Neural progenitor cell (in vitro differentiated cells): ENCODE measurements at regions not wholly inside any gene's neighbourhood (a gene's known extent, or its start where the extent isn't known, plus 50 kb on each side); places are given as distances from the start of the nearest gene placed in this dataset.
A peak's percentile ranks its signal among the peaks of the same experiment; 100 is the strongest.

Experiments used
- DNase-seq: peaks from one replicate; pipeline ENCODE4 v3.0.0-alpha.2; 2016; ENCODE audit warnings: low spot score
- H2AFZ ChIP-seq: fragments of 200-600 bp; sonication (generic); replicated peaks from 2 replicates; pipeline ENCODE4 v1.6.1; 2016; ENCODE audit warnings: antibody characterized with exemption
- H3F3A ChIP-seq: fragments of 200-600 bp; sonication (generic); 2 replicates; pipeline ENCODE4 v1.6.1; 2016; ENCODE audit warnings: antibody characterized with exemption, low read depth
- H3K27ac ChIP-seq: fragments of 200-600 bp; sonication (generic); 2 replicates; pipeline ENCODE4 v1.5.1; 2016; ENCODE audit warnings: mild to moderate bottlenecking
- H3K27me3 ChIP-seq: fragments of 200-600 bp; sonication (generic); 2 replicates; pipeline ENCODE4 v1.6.1; 2016; ENCODE audit warnings: mild to moderate bottlenecking, moderate library complexity
- H3K36me3 ChIP-seq: fragments of 200-600 bp; sonication (generic); 2 replicates; pipeline ENCODE4 v1.5.1; 2016
- H3K4me1 ChIP-seq: fragments of 200-600 bp; sonication (generic); 2 replicates; pipeline ENCODE4 v1.6.1; 2016; ENCODE audit warnings: mixed run types
- H3K4me2 ChIP-seq: fragments of 200-600 bp; sonication (generic); 2 replicates; pipeline ENCODE4 v1.6.1; 2016
- H3K4me3 ChIP-seq: fragments of 200-600 bp; sonication (generic); 2 replicates; pipeline ENCODE4 v1.5.1; 2016
- H3K79me2 ChIP-seq: fragments of 200-600 bp; sonication (generic); 2 replicates; pipeline ENCODE4 v1.6.1; 2016; ENCODE audit warnings: low read depth
- H3K9ac ChIP-seq: fragments of 200-600 bp; sonication (generic); 2 replicates; pipeline ENCODE4 v1.6.1; 2016
- H3K9me3 ChIP-seq: fragments of 200-600 bp; sonication (generic); 2 replicates; pipeline ENCODE4 v1.5.1; 2016; ENCODE audit warnings: low read depth
- H4K20me1 ChIP-seq: fragments of 200-600 bp; sonication (generic); 2 replicates; pipeline ENCODE4 v1.6.1; 2016; ENCODE audit warnings: low read depth
- H3K27ac Mint-ChIP-seq: 3 replicates; pipeline ENCODE4 v1.8.0; 2021; ENCODE audit warnings: mixed read lengths
- H3K27me3 Mint-ChIP-seq: 2 replicates; pipeline ENCODE4 v1.8.0; 2022; ENCODE audit warnings: low read depth, mild to moderate bottlenecking, inconsistent platforms, moderate library complexity, mixed read lengths; ENCODE audit not compliant: insufficient read depth
- H3K36me3 Mint-ChIP-seq: 3 replicates; pipeline ENCODE4 v1.8.0; 2021; ENCODE audit warnings: mixed read lengths
- H3K4me1 Mint-ChIP-seq: 3 replicates; pipeline ENCODE4 v1.8.0; 2021; ENCODE audit warnings: mixed read lengths
- H3K4me3 Mint-ChIP-seq: 3 replicates; pipeline ENCODE4 v1.8.0; 2021; ENCODE audit warnings: mild to moderate bottlenecking, moderate library complexity, mixed read lengths
- H3K9me3 Mint-ChIP-seq: 3 replicates; pipeline ENCODE4 v1.8.0; 2020; ENCODE audit warnings: mixed read lengths
- EZH2 ChIP-seq: fragments of 200-600 bp; sonication (generic); IDR thresholded peaks from 2 replicates; pipeline ENCODE4 v1.6.1; 2017; ENCODE audit warnings: antibody characterized with exemption, mild to moderate bottlenecking, moderate library complexity
- EZH2phosphoT487 ChIP-seq: fragments of 200-600 bp; sonication (generic); IDR thresholded peaks from 2 replicates; pipeline ENCODE4 v1.6.1; 2017; ENCODE audit warnings: antibody characterized with exemption
- TF ChIP-seq, protein P1 (sequence below): fragments of 200-600 bp; sonication (generic); IDR thresholded peaks from 2 replicates; pipeline ENCODE4 v1.5.1; 2017; ENCODE audit warnings: antibody characterized with exemption, mild to moderate bottlenecking

DNA sequence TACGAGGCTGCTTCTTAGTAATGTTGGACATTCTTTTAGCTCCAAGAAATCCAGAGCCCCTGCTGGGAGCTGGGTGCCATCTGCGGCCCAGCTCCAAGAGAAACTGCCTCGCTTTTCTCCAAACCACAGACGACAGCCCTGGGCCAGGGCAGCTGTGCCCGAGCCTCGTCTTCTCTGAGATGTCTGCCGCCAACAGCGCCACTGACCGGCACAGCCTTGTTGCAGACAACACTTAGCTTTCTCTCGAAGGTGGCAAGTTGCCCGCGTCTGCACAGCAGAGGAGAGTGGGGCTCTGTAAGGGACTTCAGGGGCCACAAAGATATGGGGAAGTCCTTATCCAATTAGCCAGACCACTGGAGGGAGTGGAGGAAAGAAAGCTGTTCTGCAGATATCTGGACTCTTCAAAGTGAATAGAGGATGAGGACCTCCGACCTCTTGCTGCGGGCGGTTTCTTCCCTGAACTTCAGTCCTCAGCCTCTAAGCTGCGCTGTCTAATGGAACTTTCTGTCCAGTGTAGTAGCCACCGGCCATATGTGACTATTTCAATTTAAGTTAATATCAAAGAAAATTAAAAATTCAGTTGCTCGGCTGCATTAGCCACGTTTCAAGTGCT is 63.9 kb upstream of the DISP3 start:
- Histone ChIP-seq H3K27ac (no peak overlapping the region), H3F3A (peaks cover 28% of the 10 kb centered on the region), H4K20me1 (no peaks in the 10 kb centered on the region), H3K27me3 (no peaks in the 10 kb centered on the region), H3K4me1 (peaks cover 15% of the 10 kb centered on the region), H3K9ac (no peak overlapping the region), H3K4me3 (no peak overlapping the region), H3K4me2 (peak overlapping the region; percentile 66), H2AFZ (no peak overlapping the region), H3K79me2 (no peaks in the 10 kb centered on the region), H3K9me3 (no peaks in the 10 kb centered on the region), H3K36me3 (no peaks in the 10 kb centered on the region)
- no peak for DNase-seq
- Mint-ChIP-seq H3K27ac (no peak overlapping the region), H3K4me1 (peaks cover 46% of the 10 kb centered on the region), H3K4me3 (no peak overlapping the region), H3K27me3 (peaks cover 14% of the 10 kb centered on the region), H3K9me3 (no peaks in the 10 kb centered on the region), H3K36me3 (no peaks in the 10 kb centered on the region)
- TF ChIP-seq EZH2phosphoT487, result no peak
- TF ChIP-seq, protein P1, sequence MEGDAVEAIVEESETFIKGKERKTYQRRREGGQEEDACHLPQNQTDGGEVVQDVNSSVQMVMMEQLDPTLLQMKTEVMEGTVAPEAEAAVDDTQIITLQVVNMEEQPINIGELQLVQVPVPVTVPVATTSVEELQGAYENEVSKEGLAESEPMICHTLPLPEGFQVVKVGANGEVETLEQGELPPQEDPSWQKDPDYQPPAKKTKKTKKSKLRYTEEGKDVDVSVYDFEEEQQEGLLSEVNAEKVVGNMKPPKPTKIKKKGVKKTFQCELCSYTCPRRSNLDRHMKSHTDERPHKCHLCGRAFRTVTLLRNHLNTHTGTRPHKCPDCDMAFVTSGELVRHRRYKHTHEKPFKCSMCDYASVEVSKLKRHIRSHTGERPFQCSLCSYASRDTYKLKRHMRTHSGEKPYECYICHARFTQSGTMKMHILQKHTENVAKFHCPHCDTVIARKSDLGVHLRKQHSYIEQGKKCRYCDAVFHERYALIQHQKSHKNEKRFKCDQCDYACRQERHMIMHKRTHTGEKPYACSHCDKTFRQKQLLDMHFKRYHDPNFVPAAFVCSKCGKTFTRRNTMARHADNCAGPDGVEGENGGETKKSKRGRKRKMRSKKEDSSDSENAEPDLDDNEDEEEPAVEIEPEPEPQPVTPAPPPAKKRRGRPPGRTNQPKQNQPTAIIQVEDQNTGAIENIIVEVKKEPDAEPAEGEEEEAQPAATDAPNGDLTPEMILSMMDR, result peak; percentile 15

DNA sequence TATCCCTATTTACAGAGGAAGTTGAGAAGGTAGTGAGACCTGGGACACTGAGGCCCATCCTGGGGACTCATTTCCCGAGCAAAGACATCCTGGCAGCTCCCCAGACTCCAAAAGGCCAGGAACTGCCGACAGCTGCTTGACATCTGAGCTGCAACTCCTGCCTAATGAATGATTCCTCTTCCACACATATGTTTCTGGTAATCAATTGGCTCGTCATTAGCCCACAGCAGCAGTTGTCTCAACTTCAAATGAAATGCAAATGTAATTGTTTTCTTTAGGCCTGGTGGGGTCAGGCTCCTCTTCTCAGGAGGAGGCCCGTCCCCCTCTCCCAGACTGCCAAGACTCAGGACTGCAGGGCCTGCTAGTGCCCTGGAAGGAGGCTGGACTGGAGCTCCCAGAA is 61.8 kb upstream of the DISP3 start:
- peaks cover 16% of the 10 kb centered on the region for H3K27me3 Mint-ChIP-seq
- Histone ChIP-seq H4K20me1 (no peaks in the 10 kb centered on the region), H3K79me2 (no peaks in the 10 kb centered on the region), H3K4me1 (peaks cover 15% of the 10 kb centered on the region), H3K36me3 (no peaks in the 10 kb centered on the region), H3K4me3 (no peak overlapping the region), H3F3A (peaks cover 28% of the 10 kb centered on the region), H3K9ac (no peak overlapping the region), H3K4me2 (no peak overlapping the region), H3K27me3 (no peaks in the 10 kb centered on the region), H3K27ac (no peak overlapping the region), H2AFZ (peak overlapping the region; percentile 7), H3K9me3 (no peaks in the 10 kb centered on the region)
- H3K36me3 Mint-ChIP-seq, result no peaks in the 10 kb centered on the region
- DNase-seq, result no peak
- no peaks in the 10 kb centered on the region for H3K9me3 Mint-ChIP-seq
- H3K4me1 Mint-ChIP-seq, result peaks cover 47% of the 10 kb centered on the region
- no peak overlapping the region for H3K4me3 Mint-ChIP-seq
- H3K27ac Mint-ChIP-seq, result peak overlapping the region; percentile 63
- no peak for TF ChIP-seq EZH2phosphoT487
- TF ChIP-seq, protein P1, result no peak
- TF ChIP-seq EZH2, result no peak

DNA sequence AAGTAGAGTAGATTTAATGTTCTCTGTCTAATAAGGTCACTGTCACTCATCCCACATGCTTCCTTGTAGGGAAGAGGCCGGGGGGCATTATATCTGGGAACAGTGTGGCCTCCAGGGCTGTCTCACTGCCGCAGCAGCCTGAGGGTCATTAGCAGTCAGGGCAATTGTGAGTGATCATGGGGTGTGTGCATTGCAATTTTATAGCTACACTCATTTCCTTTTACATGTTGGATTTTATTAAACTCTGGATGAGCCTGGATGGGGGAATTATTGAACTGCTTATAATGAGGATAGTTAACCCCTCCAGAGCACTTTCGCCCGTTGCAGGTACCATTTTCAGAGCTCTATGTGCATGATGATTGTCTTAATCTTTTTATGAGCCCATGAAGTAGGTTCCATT is 60.9 kb upstream of the DISP3 start:
- H3F3A ChIP-seq, result peaks cover 28% of the 10 kb centered on the region
- no peaks in the 10 kb centered on the region for H3K9me3 Mint-ChIP-seq
- H3K4me1 ChIP-seq, result peaks cover 15% of the 10 kb centered on the region
- no peaks in the 10 kb centered on the region for H3K27me3 ChIP-seq
- H3K27ac Mint-ChIP-seq, result no peak overlapping the region
- DNase-seq, result no peak
- H3K4me3 ChIP-seq, result no peak overlapping the region
- no peaks in the 10 kb centered on the region for H3K36me3 Mint-ChIP-seq
- no peak overlapping the region for H3K27ac ChIP-seq
- no peak overlapping the region for H3K9ac ChIP-seq
- no peaks in the 10 kb centered on the region for H3K9me3 ChIP-seq
- no peak for TF ChIP-seq EZH2phosphoT487
- H2AFZ ChIP-seq, result no peak overlapping the region
- H4K20me1 ChIP-seq, result no peaks in the 10 kb centered on the region
- H3K4me2 ChIP-seq, result no peak overlapping the region
- H3K4me3 Mint-ChIP-seq, result no peak overlapping the region
- H3K27me3 Mint-ChIP-seq, result peaks cover 13% of the 10 kb centered on the region
- H3K36me3 ChIP-seq, result no peaks in the 10 kb centered on the region
- peaks cover 39% of the 10 kb centered on the region for H3K4me1 Mint-ChIP-seq
- no peaks in the 10 kb centered on the region for H3K79me2 ChIP-seq

DNA sequence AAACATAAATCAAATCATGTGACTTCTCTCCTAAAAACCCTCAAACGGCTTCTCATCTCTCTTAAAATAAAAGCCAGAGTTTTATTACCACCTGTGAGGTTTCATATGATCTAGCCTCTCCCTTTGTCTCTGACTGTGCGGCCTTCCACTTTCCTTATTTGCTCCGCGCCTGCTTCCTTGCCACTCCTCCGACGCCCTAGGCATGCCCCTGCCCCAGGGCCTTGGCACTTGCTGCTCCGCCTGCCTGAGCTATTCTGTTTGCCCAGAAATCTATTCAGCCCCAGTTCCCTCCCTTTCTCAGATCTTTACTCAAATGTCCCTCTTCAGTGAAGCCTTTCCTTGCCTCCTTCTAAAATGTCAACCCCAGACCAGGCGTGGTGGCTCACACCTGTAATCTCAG is 57.5 kb upstream of the DISP3 start:
- no peak overlapping the region for H3K27ac ChIP-seq
- Mint-ChIP-seq H3K9me3 (no peaks in the 10 kb centered on the region), H3K27me3 (peaks cover 14% of the 10 kb centered on the region), H3K4me3 (peak overlapping the region; percentile 78), H3K4me1 (peaks cover 24% of the 10 kb centered on the region), H3K27ac (peak overlapping the region; percentile 7), H3K36me3 (no peaks in the 10 kb centered on the region)
- no peaks in the 10 kb centered on the region for H4K20me1 ChIP-seq
- H3K9me3 ChIP-seq, result no peaks in the 10 kb centered on the region
- no peaks in the 10 kb centered on the region for H3K79me2 ChIP-seq
- peaks cover 8% of the 10 kb centered on the region for H3F3A ChIP-seq
- H3K4me3 ChIP-seq, result no peak overlapping the region
- no peaks in the 10 kb centered on the region for H3K27me3 ChIP-seq
- H3K36me3 ChIP-seq, result no peaks in the 10 kb centered on the region
- H3K9ac ChIP-seq, result no peak overlapping the region
- no peak for DNase-seq
- TF ChIP-seq EZH2phosphoT487 (no peak), EZH2 (no peak)
- TF ChIP-seq, protein P1, result no peak
- no peak overlapping the region for H2AFZ ChIP-seq
- H3K4me2 ChIP-seq, result no peak overlapping the region
- no peaks in the 10 kb centered on the region for H3K4me1 ChIP-seq
